ENCODE measurements at regions not wholly inside any gene's neighbourhood (a gene's known extent, or its start where the extent isn't known, plus 50 kb on each side); places are given as distances from the start of the nearest gene placed in this dataset.

DNA sequence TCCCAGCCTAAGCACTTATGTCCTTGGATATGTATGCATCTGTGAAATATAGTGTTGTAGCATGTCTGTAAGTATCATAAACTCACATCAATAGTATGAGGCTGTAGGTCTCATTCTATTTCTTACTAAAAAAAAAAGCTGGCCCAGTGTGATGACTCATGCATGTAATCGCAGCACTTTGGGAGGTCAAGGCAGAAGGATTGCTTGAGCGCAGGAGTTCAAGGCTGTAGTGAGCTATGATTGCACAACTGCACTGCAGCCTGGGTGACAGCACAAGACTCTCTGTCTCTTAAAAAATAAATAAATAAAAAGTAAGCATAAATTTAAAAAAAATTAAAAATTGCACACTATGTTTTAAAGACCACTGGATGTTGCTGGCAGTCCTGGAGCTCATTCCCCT lies 79.1 kb upstream of the SPATA13 start:
- DNase-seq (ENCODE audit: low read depth, low spot score): no peak

- no peak for DNase-seq (ENCODE audit: low read depth, low spot score)
Measured at GRCh38 chr13:24083141-24083540, 77.4 kb upstream of the SPATA13 start.

DNA sequence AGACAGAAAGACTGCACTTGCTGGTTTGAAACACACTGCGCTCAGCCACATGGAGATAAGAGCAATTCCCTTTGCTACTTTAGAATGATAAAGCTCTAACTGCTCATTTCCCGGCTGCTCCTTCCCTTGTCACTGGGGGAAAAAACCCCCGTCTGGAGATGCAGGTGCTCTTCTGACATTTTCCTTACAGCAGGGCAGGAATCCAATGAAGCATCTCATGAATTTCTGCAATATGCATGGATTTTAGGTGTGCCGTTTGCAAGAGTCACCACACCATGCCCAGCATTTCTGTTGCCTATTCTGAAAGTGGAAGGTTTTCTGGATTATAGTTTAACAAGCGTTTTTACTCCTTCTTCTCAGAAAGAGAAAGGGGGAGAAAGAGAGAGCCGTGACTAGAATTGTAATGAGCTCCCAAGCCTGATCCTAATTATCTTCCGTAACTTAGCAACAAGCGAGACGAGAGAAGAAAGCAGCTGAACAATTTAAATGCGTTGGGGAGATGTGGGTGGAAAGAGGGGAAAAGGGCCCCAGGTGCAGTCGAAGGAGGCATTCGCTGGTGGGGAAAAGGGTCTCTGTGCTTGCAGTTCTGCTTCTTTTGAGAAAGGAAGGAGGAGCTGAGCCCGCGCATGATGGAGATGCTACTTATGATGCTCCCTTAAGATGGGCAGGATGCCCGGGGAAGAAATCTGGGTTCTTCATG lies 76.6 kb upstream of the SPATA13 start:
- no peak for DNase-seq (ENCODE audit: low read depth, low spot score)

- DNase-seq (ENCODE audit: low read depth, low spot score): no peak
Measured at GRCh38 chr13:24085662-24086061, 74.9 kb upstream of the SPATA13 start.

DNA sequence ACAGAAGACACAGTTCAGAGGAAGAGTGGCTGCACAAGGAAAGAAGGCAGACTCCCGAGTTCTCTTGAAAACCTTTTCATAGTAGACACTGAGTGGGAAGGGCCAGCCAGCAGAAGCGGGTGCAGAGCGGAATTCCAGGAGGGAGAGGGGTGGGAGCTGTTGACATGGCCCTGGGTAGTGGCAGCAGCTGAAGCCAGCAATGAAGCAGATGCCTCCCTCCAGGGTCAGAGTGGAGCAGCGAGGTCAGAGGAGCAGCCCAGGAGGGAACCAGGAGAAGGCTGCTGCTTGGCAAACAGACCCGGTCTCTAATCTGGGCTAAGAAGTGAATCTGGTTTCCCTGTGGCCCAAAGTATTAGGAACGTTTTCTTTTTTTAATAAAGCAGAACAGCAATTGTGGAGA lies 73.9 kb upstream of the SPATA13 start:
- no peak for DNase-seq (ENCODE audit: low read depth, low spot score)

DNA sequence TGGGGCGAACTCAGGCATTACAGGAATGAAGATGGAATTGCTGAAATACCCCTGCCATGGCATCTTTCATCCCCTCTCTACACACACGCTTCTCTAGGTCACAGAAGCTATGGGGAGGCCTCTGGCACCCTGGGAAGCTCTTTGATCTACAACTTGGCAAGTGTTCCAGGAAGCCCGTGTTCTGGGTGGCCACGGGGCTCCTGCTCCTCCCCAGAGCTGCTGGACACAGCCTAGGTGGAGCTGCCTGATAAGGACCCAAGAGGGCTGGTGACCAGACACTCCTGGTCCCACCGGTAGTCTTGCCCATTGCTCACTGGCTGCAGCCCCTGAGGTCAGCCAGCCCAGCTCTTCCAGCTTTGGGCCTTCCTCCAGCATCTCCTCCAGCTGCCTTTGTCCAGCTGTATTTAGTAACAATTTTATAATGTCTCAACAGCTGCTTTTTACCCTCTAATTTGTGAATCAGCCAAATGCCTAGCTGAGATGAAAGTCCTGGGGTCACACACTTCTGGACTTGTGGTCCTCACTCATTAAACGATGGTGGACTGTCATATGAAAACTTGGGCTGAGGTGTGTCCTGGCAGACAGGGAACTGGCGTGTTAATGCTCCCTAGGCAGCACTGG lies 72.8 kb upstream of the SPATA13 start:
- no peak for DNase-seq (ENCODE audit: low read depth, low spot score)

GRCh38 chr13:24090049-24090448 lies 70.5 kb upstream of the SPATA13 start:
- DNase-seq (ENCODE audit: low read depth, low spot score): no peak

GRCh38 chr13:24091080-24091479 lies 69.4 kb upstream of the SPATA13 start:
- no peak for DNase-seq (ENCODE audit: low read depth, low spot score)

DNA sequence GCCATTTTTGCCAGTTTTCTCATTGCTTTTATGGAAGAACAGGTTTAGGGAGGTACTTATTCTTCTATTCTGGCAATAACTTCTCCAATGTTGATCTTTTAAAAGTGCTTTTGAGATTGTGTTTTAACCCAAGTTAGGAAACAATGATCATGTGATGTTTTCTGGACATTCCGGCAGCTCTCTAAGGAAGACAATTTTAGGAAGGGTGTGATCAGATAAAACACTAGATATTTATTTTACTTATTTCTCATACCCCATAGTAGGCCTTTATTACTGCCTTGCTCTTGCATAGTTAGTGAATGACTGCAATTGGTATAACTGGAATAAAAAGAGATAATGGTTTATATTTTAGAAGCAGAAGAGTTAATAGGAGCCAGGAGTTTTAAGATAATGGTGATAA lies 68.4 kb upstream of the SPATA13 start:
- no peak for DNase-seq (ENCODE audit: low read depth, low spot score)

DNA sequence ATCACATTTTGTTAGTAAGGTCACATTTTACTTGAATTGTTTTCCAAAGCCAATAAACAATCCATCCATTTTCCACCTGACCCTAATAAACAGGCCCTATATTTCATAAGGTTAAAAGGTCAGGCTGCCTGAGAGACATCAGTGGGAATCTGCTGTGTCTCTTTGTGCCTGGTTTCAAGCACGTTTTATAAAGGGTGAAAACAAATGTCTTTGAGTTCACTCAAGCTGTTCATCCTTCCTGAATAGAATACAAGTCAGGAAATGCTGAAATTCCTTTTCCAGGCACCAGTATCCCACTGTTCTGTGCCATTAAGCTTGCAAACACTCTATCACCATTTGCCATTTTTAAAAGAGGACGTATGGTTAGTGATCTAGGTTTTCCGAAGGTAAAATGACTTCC lies 67.5 kb upstream of the SPATA13 start:
- no peak for DNase-seq (ENCODE audit: low read depth, low spot score)

- no peak for DNase-seq (ENCODE audit: low read depth, low spot score)
Measured at GRCh38 chr13:24096659-24097058, 63.9 kb upstream of the SPATA13 start.

DNA sequence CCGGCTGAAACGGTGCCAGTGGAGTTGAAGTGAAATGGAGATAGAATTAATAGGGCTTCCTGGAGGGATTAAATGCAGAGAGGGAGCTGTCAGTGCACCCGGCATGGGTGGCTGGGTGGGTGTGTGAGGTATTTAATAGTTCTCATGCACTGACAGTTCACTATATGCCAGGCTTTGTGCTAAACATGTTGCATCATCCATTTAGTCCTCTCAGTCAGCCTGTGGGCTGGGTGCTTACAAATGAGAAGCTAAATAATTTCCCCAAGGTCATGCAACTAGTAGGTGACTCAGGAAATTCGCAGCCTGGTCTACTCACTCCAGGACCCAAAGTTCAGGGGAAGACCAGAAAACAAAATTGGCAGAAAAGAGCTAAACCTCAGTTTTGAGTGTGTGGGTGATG lies 63.5 kb upstream of the SPATA13 start:
- no peak for DNase-seq (ENCODE audit: low read depth, low spot score)

- no peak for DNase-seq (ENCODE audit: low read depth, low spot score)
Measured at GRCh38 chr13:24097667-24098066, 62.9 kb upstream of the SPATA13 start.

GRCh38 chr13:24099490-24099889 lies 61.0 kb upstream of the SPATA13 start:
- DNase-seq (ENCODE audit: low read depth, low spot score): no peak

GRCh38 chr13:24100188-24100587 lies 60.3 kb upstream of the SPATA13 start:
- no peak for DNase-seq (ENCODE audit: low read depth, low spot score)

DNA sequence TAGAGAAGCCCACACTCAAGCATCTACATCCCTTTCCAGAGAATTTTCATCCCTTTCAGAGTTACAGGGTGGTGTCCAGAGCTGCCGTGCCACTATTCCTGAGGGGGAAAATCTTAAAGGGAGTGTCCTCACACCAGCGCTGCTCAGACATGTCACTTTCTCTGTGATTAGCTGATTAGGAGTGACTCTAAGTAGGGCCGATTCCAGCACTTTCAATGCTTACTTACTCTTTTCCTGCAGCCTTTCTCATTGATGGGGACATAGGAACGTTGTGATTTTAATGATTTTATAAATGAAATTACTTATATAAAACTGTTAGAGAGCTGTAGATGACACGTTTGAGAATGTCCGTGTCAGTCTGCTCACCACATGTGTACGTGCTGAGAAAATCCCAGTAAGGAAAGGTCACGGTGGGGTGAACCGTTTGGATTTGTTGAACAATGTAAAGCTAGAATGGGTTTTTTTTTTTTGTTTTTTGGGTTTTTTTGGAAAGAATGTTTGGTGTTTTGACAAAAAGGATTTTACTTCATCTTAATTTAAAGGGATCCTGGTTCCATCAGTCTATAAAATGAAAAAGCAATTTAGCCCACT lies 56.6 kb upstream of the SPATA13 start:
- no peak for DNase-seq (ENCODE audit: low read depth, low spot score)

DNA sequence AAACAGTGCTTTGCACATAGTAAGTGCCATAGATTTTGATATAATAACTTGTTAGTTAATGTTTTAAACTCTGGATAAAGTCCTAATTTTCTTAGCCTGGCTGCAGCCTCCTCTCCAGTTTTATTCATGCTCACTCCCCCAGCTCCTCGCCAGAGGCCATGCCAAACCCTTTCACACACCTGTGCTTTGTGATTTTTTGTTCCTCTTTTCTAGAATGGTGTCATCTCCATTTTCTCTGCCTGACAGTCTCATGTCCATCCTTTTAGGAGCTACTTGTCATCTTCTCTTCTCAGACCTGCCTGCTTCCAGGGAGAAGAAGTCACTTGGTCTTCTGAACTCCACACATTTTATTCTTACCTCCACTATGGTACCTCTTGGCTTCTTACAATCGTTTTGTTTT lies 55.8 kb upstream of the SPATA13 start:
- DNase-seq (ENCODE audit: low read depth, low spot score): no peak

DNA sequence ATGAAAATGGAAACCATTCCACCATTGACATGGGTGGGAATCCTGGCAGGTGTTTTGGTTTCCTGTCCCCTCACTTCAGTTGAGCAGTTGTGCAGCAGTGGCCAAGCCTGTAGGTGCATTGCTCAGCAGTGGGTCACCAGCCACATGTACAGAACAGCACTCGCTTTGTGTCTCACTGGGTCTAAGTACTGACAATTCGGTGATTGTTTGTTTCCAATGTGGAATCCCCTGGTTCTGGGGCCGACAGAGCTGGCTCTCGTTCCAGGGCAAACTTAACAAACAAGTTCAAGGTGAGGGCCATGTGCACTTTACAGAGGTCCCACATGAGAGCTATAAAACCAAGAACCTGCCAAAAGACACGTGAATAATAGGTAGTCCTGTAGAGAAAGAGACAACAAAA lies 54.1 kb upstream of the SPATA13 start:
- DNase-seq (ENCODE audit: low read depth, low spot score): no peak

DNA sequence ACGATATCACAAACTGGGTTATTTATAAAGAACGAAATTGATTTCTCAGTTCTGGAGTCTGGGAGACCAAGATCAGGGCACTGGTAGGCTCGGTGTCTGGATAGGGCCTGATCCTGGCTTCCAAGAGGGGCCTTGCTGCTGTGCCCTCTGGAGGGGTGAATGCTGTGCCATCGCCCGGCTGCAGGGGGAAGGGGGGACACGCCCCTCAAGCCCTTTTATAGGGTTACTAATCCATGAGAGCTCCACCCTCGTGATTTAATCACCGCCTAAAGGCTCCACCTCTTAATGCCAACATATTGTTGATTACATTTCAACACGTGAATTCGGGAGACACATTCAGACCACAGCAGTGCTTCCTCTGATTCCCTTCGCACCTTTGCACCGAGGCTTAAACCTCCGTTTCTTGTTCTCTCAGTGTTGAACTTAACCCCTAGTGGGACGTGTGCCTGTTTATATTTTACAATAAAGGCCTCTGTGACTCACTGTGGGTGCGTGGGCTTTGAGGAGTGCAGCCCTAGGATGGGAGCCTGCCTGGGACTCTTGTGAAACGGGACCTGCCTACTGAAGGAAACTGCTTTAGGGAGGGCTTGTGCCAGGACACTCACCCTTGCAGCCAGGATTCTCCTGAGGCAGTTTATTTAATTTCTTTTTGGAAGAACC lies 52.4 kb upstream of the SPATA13 start:
- no peak for DNase-seq (ENCODE audit: low read depth, low spot score)

GRCh38 chr13:24108615-24108965 lies 51.9 kb upstream of the SPATA13 start:
- DNase-seq (ENCODE audit: low read depth, low spot score): no peak

GRCh38 chr13:24110011-24110410 lies 50.5 kb upstream of the SPATA13 start:
- DNase-seq (ENCODE audit: low read depth, low spot score): no peak

All from smooth muscle cell of the brain vasculature (primary cell).